CD4-positive, alpha-beta T cell treated with Interleukin-1 beta for 1 hour (primary cell): ENCODE measurements at regions not wholly inside any gene's neighbourhood (a gene's known extent, or its start where the extent isn't known, plus 50 kb on each side); places are given as distances from the start of the nearest gene placed in this dataset.

Source experiments
- DNase-seq, 2 donors: peaks; one replicate each; pipeline ENCODE4 v3.0.0-alpha.2; 2020 to 2022

GRCh38 chr11:92769112-92769511, 200.3 kb upstream of the MTNR1B start:
- no peak for DNase-seq

DNA sequence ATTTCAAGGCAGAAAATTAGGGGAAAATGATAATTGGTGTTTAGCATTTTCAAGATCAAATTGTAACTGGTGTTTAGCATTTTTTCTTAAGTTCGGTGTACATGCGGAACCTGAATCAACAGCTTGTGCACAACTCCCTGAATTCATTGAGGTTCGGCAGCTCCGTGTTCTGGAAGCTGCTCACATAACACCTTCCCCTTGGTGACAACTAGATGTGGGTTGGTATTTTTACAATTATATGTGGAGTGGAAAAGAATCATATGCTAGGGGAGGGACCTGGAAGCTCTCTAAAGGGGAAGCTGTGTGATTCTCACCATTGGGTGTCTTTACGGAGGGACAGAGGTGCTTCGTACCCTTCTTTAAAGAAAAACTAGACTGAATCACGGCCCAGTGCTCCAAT, 199.0 kb upstream of the MTNR1B start:
- no peak for DNase-seq

DNA sequence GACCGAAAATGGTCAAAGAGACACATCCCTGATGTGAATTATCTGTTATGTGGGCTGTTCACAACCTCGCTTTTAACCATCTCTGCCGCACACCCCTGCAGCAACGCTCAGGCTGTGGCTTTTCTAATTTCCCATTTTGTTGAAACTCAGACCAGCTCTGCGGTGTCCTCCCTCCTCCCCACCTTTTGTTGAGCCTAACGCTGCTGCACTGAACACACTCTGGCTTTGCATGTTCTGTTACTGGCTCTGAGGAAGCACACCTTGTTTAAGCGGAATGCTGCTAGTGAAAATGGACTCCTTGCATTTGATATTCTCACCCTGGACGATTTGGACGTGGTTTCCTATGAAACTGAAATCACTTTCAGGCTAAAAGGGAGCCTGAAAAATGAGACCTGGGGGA, 198.5 kb upstream of the MTNR1B start:
- DNase-seq = no peak

GRCh38 chr11:92771701-92772100, 197.8 kb upstream of the MTNR1B start:
- DNase-seq = no peak

- DNase-seq = no peak
Measured at GRCh38 chr11:92775003-92775676, 194.3 kb upstream of the MTNR1B start.

- DNase-seq = no peak
Measured at GRCh38 chr11:92776676-92777075, 192.8 kb upstream of the MTNR1B start.

- no peak for DNase-seq
Measured at GRCh38 chr11:92779746-92780145, 189.7 kb upstream of the MTNR1B start.

GRCh38 chr11:92781151-92781550, 188.3 kb upstream of the MTNR1B start:
- no peak for DNase-seq

- DNase-seq = no peak
Measured at GRCh38 chr11:92782806-92783205, 186.6 kb upstream of the MTNR1B start.

DNA sequence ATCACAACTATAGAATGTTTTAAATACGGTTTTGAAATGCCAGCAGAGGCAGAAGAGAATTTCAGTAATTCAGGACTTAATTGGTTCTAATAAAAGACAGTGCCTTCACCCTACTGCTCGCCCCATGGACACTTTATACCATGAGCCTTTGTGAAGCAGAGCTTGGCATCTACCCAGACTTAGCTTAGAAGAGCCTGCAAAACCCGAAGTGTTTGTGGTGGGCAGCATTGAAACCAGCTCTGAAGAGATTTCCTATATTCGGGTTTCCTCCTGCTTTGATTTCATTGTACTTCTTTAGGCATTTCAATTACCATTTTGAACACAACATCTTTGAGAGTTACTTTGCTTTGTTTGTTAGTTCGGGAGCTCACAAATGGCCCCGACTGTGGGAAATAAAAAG, 185.1 kb upstream of the MTNR1B start:
- DNase-seq = no peak

- no peak for DNase-seq
Measured at GRCh38 chr11:92787638-92788037, 181.8 kb upstream of the MTNR1B start.

GRCh38 chr11:92789761-92790160, 179.7 kb upstream of the MTNR1B start:
- DNase-seq = no peak

DNA sequence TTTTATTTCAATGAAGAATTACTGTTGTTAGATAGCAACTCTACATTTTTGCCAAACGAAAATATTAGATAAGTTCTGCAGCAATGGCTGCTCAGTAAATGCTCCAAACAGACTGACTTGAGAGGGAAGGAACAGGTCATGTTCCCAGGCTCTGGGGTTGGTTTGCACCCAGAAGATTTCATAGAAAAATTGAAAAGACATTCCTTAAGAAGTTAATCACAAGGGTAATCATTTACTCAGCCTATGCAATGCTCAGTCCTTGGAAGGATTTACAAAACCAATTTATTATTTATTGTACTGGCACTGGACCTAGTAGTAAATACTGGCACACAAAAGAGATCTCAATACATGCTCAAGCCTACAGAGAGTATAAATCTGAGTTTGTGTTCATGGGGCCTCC, 179.1 kb upstream of the MTNR1B start:
- DNase-seq = no peak

- no peak for DNase-seq
Measured at GRCh38 chr11:92790926-92791616, 178.4 kb upstream of the MTNR1B start.

- no peak for DNase-seq
Measured at GRCh38 chr11:92791886-92792285, 177.6 kb upstream of the MTNR1B start.

DNA sequence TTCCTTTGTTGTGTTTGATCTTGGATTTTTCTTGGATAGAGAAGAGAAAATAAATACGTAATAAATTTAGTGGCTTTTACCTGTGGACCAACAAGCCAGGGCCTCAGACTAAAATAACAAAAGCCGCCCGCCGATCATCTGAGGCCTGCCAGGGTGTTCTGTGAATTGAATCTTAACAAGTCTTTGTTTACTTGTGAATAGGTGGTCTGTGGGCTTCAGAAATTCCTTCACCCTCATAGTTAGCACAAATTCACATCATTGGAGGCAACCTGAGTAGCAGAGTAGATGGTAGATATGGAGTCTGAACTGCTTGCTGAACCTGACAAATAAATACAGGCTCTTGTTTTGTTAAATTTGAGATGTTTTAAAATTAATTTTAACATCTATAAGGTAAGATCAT, 176.3 kb upstream of the MTNR1B start:
- no peak for DNase-seq

- no peak for DNase-seq
Measured at GRCh38 chr11:92794783-92795182, 174.7 kb upstream of the MTNR1B start.

- no peak for DNase-seq
Measured at GRCh38 chr11:92796744-92797143, 172.7 kb upstream of the MTNR1B start.

- DNase-seq = no peak
Measured at GRCh38 chr11:92797874-92798273, 171.6 kb upstream of the MTNR1B start.

DNA sequence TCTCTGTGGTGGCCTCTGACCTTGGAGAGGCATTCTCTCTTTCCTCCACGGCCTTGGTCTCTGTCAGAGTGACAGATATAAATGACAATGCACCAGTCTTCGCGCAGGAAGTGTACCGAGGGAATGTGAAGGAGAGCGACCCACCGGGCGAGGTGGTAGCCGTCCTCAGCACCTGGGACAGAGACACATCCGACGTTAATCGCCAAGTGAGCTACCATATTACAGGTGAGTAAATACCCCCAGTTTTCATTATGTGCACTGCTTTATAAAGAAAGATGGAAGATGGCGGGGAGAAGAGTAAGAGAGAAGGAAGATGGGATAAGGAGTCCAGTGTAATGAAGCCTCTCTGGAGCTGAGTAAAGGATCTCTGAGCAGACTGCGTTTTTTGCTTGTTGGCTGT, 167.8 kb upstream of the MTNR1B start:
- no peak for DNase-seq

- no peak for DNase-seq
Measured at GRCh38 chr11:92802644-92803043, 166.8 kb upstream of the MTNR1B start.

DNA sequence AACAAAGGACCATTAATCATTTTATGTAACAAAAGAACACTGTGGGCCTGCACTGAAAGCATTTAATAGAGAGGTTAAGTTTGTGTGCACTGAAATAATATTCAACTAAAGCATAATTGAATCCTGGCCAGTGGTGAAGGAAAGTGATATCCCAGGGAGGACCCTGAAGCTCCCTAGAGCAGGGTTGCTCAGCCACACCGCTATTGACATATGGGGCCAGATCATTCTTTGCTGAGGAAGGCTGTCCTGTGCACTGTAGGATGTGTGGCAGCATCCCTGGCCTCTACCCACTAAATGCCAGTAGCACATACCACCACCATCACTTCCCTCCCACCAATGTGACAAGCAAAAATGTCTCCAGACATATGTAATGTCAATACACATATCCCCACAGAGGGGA, 166.1 kb upstream of the MTNR1B start:
- DNase-seq = no peak

DNA sequence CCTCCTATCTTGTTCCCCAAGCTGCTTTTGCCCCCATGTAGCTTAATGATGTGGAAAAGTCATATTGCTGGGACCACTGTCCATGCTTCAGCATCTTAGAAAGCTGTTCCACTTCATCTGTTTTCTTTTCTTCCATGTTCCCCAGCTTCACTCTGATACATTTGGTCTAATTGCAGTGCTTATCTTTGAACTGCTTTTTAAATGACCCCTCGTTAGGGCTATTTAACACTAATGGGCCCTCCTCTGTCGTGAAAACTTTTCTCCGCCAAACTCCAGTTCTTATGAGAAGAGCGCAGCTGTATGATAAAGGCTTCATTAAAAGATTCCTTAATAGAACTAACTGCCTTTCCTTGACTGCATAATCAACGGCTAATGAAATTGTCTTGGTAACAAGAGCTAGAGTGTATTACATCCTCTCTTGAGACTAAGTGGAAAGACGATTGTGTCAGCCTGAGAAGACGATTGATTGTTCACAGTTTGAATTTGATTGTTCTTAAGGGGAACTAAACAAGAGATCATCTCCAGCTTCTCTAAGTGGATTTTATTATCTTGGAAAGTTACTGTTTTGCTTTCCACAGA, 165.0 kb upstream of the MTNR1B start:
- no peak for DNase-seq

GRCh38 chr11:92808022-92808421, 161.4 kb upstream of the MTNR1B start:
- no peak for DNase-seq
